ENCODE measurements at regions not wholly inside any gene's neighbourhood (a gene's known extent, or its start where the extent isn't known, plus 50 kb on each side); places are given as distances from the start of the nearest gene placed in this dataset.
"Not testable (repeated sequence)": the region's sequence is repeated elsewhere in the genome, so short reads cannot be mapped to it uniquely, and the experiment has no call there.

DNA sequence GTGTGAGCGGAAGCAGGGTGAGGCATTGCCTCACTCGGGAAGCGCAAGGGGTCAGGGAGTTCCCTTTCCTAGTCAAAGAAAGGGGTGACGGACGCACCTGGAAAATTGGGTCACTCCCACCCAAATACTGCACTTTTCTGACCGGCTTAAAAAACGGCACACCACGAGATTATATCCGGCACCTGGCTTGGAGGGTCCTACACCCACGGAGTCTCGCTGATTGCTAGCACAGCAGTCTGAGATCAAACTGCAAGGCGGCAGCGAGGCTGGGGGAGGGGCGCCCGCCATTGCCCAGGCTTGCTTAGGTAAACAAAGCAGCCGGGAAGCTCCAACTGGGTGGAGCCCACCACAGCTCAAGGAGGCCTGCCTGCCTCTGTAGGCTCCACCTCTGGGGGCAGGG, 171.9 kb downstream of the CPEB2 start:
- H3K9me3 ChIP-seq (replicated peaks); DNase-seq (ENCODE audit: low read depth in 1 of 2, low spot score in 2 of 2); H3K27ac ChIP-seq; H3K4me1 ChIP-seq (replicated peaks); H3K27me3 ChIP-seq (replicated peaks); H3K4me3 ChIP-seq; H3K36me3 ChIP-seq: not testable (repeated sequence)

DNA sequence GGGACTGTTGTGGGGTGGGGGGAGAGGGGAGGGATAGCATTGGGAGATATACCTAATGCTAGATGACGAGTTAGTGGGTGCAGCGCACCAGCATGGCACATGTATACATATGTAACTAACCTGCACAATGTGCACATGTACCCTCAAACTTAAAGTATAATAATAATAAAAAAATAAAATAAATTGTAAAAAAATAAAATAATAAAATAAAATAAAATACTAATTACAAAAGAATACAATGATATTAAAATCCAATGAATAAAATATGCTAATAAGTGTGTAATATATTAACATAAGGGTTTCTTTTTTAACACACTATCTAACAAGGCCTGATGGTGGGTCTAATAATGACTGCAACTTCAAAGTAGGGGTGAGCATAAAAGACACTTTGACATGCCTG, 177.6 kb downstream of the CPEB2 start:
- not testable (repeated sequence) for H3K27ac ChIP-seq; H3K27me3 ChIP-seq (replicated peaks); H3K9me3 ChIP-seq (replicated peaks); DNase-seq (ENCODE audit: low read depth in 1 of 2, low spot score in 2 of 2); H3K36me3 ChIP-seq; H3K4me3 ChIP-seq; H3K4me1 ChIP-seq (replicated peaks)

DNA sequence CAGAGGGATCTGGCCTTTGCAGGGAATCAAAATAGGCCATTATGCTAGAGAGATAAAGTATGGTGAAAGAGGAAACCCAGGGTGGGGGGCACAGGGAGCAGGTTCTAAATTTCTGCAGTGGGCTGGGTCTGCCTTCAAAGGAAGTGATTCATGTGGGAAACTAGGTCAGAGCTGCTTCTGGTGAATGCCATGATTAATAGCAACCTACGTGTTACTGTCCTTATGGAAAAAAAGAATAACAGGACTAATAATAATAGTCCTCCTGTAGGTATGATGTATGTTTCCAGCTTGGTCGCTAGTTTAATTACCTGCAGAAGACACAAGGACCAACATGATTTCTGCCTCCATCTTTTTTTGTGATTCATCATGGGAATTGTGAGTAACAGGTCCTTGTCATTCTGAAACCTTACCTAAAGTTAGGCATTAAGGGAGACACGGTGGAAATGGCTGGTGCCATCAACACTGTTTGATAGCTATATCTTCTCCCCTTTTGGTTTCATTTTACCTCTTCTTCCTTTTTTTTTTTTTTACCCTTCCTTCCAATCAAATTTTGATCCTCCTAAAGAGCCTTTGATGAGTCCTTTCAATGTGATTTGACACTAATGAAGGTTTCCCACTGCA, 180.4 kb downstream of the CPEB2 start:
- Histone ChIP-seq H3K4me1 (replicated peaks) (no peaks in the 10 kb centered on the region), H3K4me3 (no peak overlapping the region), H3K9me3 (replicated peaks) (no peaks in the 10 kb centered on the region), H3K36me3 (no peaks in the 10 kb centered on the region), H3K27ac (no peak overlapping the region), H3K27me3 (replicated peaks) (no peaks in the 10 kb centered on the region)
- no peak for DNase-seq (ENCODE audit: low read depth in 1 of 2, low spot score in 2 of 2)

DNA sequence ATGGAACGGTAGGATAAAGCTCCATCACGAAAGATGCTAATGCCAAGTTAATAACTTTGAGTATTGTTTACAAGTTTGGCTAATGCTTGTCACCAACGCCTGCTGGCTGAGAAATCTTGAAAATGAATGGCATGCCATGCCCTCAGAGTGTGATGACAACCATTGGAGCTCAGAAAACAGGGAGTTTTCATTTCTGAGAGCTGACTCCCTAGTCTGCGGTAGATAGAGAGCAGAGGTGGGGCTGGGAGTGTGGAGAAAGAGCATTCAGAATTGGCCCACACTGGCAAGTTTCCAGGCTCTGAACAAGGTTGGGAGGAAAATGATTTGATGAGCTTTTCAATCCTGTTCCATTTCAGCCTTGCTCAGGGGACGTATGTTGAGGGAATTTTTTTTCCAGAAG, 183.9 kb downstream of the CPEB2 start:
- Histone ChIP-seq H3K27ac (no peak overlapping the region), H3K9me3 (replicated peaks) (no peaks in the 10 kb centered on the region), H3K4me1 (replicated peaks) (no peaks in the 10 kb centered on the region), H3K36me3 (no peaks in the 10 kb centered on the region), H3K4me3 (no peak overlapping the region), H3K27me3 (replicated peaks) (no peaks in the 10 kb centered on the region)
- no peak for DNase-seq (ENCODE audit: low read depth in 1 of 2, low spot score in 2 of 2)

DNA sequence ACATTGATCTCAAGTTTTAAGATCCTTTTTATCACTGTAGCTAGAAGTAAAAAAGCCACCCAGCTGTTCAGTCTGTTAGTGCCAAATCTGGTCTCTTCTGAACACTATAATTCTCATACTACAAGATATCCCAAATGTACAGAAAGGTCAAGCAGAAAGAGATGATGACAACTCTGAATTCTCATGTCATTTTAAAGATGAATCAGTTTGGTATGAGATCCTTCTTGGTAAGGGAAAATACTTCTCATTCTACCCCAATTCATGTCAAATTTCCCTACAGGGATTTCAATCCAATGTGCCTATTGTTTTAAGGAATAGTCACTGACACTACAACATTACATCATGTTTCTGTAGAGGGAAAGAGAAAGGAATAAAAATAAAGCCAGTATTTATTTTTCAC, 184.5 kb downstream of the CPEB2 start:
- Histone ChIP-seq H3K36me3 (no peaks in the 10 kb centered on the region), H3K4me3 (no peak overlapping the region), H3K9me3 (replicated peaks) (no peaks in the 10 kb centered on the region), H3K4me1 (replicated peaks) (no peaks in the 10 kb centered on the region), H3K27ac (no peak overlapping the region), H3K27me3 (replicated peaks) (no peaks in the 10 kb centered on the region)
- no peak for DNase-seq (ENCODE audit: low read depth in 1 of 2, low spot score in 2 of 2)

DNA sequence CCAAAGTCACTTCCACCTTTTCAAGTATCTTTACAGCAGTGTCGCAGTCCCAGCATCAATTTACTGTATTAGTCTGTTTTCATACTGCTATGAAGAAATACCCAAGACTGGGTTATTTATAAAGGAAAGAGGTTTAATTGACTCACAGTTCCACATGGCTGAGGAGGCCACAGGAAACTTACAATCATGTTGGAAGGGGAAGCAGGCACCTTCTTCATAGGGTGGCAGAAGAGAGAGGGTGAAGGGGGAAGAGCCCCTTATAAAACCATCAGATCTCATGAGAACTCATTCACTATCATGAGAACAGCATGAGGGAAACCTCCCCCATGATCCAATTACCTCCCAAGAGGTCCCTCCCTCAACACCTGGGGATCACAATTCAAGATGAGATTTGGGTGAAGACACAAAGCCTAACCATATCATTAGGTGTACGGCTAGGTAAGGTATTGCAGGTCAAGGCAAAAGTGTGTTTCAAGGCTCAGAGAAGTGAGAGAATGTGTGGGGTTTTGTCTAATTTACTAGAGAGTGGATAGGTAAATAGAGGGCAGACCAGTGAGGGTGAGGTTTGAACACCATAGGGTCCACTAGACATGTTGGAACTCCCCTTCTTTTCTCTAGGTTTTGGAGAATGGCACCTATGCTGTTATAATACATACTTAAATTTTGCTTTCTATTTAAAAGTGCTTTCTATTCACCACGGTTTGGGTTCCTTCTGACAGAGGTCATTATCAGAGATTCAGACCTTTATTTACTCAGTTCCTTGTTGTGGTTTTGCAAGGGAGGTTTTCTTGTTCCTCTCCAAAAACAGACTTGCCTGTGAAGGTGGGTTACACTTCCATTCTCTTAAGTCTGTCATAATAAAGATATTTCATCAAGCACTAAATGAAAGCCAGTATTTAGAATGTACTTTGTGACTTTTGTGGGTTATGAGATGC, 186.6 kb downstream of the CPEB2 start:
- no peak for DNase-seq (ENCODE audit: low read depth in 1 of 2, low spot score in 2 of 2)
- Histone ChIP-seq H3K4me1 (replicated peaks) (no peaks in the 10 kb centered on the region), H3K9me3 (replicated peaks) (no peaks in the 10 kb centered on the region), H3K36me3 (no peaks in the 10 kb centered on the region), H3K27ac (no peak overlapping the region), H3K27me3 (replicated peaks) (no peaks in the 10 kb centered on the region), H3K4me3 (no peak overlapping the region)

DNA sequence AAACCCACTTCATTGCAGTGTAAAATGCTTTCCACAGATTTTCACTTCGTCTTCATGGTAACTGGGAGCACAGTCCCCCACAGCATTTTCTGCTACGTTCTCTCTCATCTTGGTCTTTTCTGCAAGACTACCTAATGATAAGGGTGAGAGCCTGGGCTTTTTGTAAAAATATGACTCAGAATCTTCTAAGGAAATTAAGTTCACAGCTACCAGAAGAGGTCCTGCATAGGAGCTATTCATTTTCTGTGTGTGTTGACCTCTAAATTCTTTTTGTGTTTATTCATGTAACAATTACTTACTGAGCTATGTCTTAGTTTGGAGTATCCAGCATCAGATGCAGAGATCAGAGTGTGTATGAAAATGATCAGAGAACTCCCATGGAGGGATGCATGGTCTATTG, 192.2 kb downstream of the CPEB2 start:
- Histone ChIP-seq H3K4me3 (no peak overlapping the region), H3K36me3 (no peaks in the 10 kb centered on the region), H3K27ac (no peak overlapping the region), H3K4me1 (replicated peaks) (no peaks in the 10 kb centered on the region), H3K27me3 (replicated peaks) (no peaks in the 10 kb centered on the region), H3K9me3 (replicated peaks) (no peaks in the 10 kb centered on the region)
- DNase-seq (ENCODE audit: low read depth in 1 of 2, low spot score in 2 of 2), result no peak

DNA sequence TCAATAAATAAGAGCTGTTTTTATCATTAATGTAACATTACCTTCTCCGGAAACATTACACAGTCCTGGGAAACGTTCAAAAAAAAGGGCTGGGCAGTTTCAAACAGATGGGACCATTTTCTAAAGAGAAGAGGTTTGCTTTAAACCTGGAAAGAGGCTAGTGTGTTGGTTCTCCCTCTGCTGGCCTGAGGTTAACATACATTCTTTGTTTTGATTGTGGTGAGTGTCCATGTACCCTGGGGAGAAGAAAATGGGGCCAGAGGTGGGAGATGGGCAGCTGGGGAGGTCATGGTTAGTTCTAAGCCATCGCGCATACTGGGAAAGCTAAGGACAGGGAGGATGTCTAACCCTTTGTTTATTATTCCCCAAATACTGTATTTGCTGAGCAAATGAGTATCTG, 194.7 kb downstream of the CPEB2 start:
- no peak for DNase-seq (ENCODE audit: low read depth in 1 of 2, low spot score in 2 of 2)
- H3K36me3 ChIP-seq, result no peaks in the 10 kb centered on the region
- no peaks in the 10 kb centered on the region for H3K4me1 ChIP-seq (replicated peaks)
- H3K27me3 ChIP-seq (replicated peaks), result no peaks in the 10 kb centered on the region
- H3K9me3 ChIP-seq (replicated peaks), result no peaks in the 10 kb centered on the region
- no peak overlapping the region for H3K4me3 ChIP-seq
- no peak overlapping the region for H3K27ac ChIP-seq

DNA sequence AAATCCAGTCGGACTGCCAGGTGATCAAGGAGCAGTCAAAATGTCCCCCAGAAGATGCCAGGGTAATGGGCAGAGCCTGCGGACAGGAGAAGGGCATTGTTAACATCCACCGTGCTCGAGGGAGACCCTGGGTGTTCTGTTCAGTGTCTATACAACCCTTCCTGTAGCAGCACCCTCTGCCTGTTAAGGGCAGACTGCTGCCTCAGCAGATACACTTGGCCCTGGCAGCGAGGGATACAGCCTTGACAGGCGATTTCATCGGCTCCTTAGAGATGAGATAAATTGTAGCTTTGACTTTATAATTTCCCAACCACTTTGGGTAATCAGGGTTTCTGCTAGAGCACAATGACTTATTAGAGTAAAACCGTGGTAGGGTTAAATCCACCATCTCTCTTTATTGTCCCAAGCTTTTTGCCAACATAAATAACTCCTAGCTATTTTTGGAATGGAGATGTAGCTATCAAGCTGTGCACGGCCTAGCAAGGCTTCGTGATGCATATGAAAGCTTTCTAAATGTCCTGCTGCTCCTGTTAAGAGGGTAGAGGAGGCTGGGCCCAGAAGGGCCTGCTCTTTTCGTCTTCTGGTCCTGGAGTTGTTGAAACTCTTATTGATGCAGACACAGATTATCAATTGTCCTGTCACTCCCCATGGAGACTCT, 195.9 kb downstream of the CPEB2 start:
- no peaks in the 10 kb centered on the region for H3K36me3 ChIP-seq
- no peaks in the 10 kb centered on the region for H3K27me3 ChIP-seq (replicated peaks)
- no peak overlapping the region for H3K27ac ChIP-seq
- no peaks in the 10 kb centered on the region for H3K9me3 ChIP-seq (replicated peaks)
- DNase-seq (ENCODE audit: low read depth in 1 of 2, low spot score in 2 of 2), result no peak
- no peaks in the 10 kb centered on the region for H3K4me1 ChIP-seq (replicated peaks)
- H3K4me3 ChIP-seq, result no peak overlapping the region

DNA sequence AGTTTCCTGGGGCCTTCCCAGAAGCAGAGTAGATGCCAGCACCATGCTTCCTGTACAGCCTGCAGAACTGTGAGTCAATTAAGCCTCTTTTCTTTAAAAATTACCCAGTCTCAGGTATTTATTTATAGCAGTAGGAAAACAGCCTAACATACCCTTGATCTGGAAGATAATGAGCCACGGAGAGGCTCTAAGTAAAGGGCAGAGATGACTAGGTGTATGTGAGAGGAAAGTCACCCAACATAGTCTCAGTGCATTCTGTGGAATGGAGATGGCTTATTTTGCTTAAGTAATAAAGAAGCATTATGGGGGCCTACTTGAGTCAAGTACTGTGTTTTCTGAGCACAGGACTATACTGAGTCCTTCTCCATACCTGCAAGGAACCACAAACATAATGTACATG, 199.5 kb downstream of the CPEB2 start:
- Histone ChIP-seq H3K27ac (no peak overlapping the region), H3K36me3 (no peaks in the 10 kb centered on the region), H3K4me3 (no peak overlapping the region), H3K27me3 (replicated peaks) (no peaks in the 10 kb centered on the region), H3K4me1 (replicated peaks) (no peaks in the 10 kb centered on the region), H3K9me3 (replicated peaks) (no peaks in the 10 kb centered on the region)
- DNase-seq (ENCODE audit: low read depth in 1 of 2, low spot score in 2 of 2), result no peak

DNA sequence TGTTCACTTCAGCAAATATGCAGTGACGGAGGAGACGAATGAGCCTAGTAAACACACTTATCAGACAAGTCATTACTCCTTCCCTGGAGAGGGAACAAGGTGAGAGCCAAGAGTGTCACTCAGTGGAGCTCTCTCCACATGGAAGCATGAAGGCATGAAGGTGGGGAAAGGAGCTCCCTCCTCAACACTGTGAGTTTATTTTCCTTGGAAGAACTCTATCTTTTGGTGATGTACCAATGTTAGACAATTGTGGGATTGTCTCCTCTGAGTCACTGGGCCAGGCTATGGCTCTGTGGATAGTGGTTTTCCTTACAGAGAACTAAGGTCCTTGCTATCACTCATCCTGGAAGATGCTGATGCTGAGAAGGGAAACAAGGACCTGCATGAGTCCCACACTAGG, 200.2 kb downstream of the CPEB2 start:
- H3K4me3 ChIP-seq, result no peak overlapping the region
- no peaks in the 10 kb centered on the region for H3K9me3 ChIP-seq (replicated peaks)
- no peaks in the 10 kb centered on the region for H3K36me3 ChIP-seq
- no peaks in the 10 kb centered on the region for H3K27me3 ChIP-seq (replicated peaks)
- H3K27ac ChIP-seq, result no peak overlapping the region
- no peak for DNase-seq (ENCODE audit: low read depth in 1 of 2, low spot score in 2 of 2)
- no peaks in the 10 kb centered on the region for H3K4me1 ChIP-seq (replicated peaks)

DNA sequence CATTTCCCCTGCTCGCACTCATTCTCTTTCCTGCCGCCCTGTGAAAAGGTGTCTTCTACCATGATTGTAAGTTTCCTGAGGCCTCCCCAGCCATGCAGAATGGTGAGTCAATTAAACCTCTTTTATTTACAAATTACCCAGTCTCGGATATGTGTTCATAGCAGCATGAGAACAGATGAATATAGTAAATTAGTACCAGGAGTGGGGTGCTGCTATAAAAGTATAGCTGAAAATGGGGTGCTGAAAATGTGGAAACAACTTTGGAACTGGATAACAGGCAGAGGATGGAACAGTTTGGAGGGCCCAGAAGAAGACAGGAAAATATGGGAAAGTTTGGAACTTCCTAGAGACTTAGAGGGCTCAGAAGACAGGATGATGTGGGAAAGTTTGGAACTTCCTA, 204.2 kb downstream of the CPEB2 start:
- not testable (repeated sequence) for H3K27ac ChIP-seq; H3K36me3 ChIP-seq; DNase-seq (ENCODE audit: low read depth in 1 of 2, low spot score in 2 of 2); H3K4me3 ChIP-seq; H3K9me3 ChIP-seq (replicated peaks); H3K4me1 ChIP-seq (replicated peaks); H3K27me3 ChIP-seq (replicated peaks)

DNA sequence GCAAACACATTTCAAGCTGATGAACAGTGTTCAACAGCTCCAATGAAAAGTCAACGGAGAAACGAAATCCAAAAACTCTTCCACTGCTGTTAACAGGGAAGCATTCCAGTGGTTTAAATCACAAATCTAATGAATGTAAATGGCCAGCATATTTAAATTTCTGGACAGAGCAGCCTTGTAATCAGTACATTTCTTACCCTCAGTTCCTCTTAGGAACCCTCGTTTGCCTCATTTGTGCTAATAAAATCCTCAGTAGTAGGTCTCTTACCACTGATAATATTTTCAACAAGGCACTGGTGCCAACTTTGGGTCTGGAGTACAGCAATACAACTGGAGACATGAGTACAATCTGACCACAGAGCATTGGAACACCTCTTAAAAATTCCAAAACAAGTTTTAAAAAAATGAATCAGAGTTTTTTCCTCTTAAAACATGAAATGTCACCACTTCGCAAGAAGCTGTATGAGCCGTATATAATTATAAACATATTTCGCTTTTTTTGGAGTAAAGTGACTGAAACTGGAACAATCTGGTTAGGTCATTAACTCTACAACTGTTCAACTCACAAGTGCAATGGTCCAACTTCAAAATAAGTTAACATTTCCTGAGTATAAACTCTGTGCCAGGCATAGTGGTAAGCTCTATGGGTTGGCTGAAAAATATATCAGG, 211.2 kb downstream of the CPEB2 start:
- Histone ChIP-seq H3K4me3 (no peak overlapping the region), H3K27me3 (replicated peaks) (no peaks in the 10 kb centered on the region)
- DNase-seq (ENCODE audit: low read depth in 1 of 2, low spot score in 2 of 2), result no peak

DNA sequence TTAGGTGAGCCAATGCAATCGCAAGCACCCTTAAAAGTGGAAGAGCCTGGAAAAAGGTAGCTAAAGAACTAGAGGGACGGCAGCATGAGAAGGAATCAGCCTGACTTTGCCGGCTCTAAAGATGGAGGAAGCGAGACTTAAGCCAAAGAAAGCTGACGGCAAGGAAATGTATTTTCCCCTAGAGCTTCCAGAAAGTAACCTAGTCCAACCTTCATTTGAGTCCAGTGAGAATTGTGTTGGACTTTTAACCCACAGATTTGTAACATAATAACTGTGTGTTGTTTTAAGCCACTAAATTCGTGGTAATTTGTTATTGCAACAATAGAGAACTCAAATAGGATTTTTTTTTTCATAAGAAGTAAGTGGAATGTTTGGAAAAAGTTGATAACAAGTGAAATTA, 212.7 kb upstream of the C1QTNF7 start:
- no peak for DNase-seq (ENCODE audit: low read depth in 1 of 2, low spot score in 2 of 2)

More for the DNA sequence above, 211.2 kb downstream of the CPEB2 start:
- H3K4me1 ChIP-seq (replicated peaks), result no peaks in the 10 kb centered on the region
- H3K9me3 ChIP-seq (replicated peaks), result no peaks in the 10 kb centered on the region
- H3K36me3 ChIP-seq, result no peaks in the 10 kb centered on the region
- H3K27ac ChIP-seq, result no peak overlapping the region

More for the DNA sequence above, 212.7 kb upstream of the C1QTNF7 start:
- no peaks in the 10 kb centered on the region for H3K27me3 ChIP-seq (replicated peaks)
- H3K9me3 ChIP-seq (replicated peaks), result no peaks in the 10 kb centered on the region
- H3K4me3 ChIP-seq, result no peak overlapping the region
- no peaks in the 10 kb centered on the region for H3K36me3 ChIP-seq
- H3K27ac ChIP-seq, result no peak overlapping the region
- no peaks in the 10 kb centered on the region for H3K4me1 ChIP-seq (replicated peaks)

Data from SJSA1 (cell line).